Stimulated activated CD8-positive, alpha-beta memory T cell treated with anti-CD3 and anti-CD28 coated beads, Interleukin-12 subunit alpha, Interleukin-12 subunit beta, amount 100 ng/mL, for 24 hours (primary cell): ENCODE measurements at regions not wholly inside any gene's neighbourhood (a gene's known extent, or its start where the extent isn't known, plus 50 kb on each side); places are given as distances from the start of the nearest gene placed in this dataset.

ENCODE experiments used
- DNase-seq: peaks from one replicate; pipeline ENCODE4 v3.0.0-alpha.2; 2020; ENCODE audit errors: extremely low read depth

DNA sequence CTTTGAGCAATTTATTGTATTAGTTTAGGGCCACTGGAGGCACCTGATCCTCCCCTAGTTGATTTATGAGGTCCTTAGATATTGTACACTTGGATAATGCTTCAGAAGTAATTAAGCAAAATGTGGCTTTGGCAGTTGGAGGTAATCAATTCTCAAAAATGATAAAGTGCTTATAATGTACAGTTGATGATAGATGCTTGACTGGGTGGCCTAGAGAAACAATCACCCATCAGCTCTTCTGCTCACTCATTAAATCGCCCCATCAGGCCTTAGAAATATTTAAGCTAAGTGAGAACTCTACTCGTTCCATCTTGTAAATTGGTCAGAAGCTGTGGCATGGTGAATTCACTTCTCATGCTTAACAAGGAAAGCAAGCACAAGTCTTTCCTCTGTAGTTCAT, 349.9 kb downstream of the SAMD5 start:
- no peak for DNase-seq

DNA sequence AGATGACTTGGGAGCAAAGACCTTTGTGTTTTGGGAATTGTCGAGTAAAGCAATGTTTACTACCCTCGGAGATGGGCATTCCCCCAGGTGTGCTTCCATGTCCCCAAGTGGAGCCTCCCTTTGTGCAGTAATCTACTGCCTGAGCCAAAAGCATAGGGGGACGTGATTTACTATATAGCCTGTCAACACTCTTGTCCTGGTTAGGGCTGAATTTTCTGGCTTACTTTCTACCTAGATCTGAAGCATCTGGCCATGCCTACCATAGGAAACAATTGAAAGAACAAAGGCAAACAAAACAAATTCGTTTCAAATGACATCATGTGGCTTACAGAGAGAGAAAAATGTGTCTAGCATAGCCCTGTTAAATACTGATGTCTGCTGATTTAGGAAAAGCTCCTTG, 350.6 kb downstream of the SAMD5 start:
- no peak for DNase-seq

DNA sequence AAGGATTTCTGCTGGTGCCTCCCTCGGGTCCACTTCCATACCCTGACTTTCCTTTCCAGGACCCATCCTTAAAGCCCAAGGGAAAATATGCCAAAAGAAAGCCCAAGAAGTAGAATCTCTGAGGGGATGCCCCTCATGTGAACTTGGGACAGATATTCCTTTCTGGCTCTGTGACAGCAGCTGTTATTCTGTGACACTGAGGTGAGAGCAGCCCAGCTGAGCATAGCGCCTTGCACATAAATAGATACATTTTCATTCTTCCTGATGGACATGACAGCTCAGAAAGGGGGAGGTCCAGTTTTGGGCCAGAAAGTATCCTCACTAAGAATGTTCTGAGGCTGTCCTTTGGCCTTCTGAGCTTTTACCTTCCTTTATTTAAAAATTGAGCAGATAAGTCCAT, 353.2 kb downstream of the SAMD5 start:
- DNase-seq = no peak

DNA sequence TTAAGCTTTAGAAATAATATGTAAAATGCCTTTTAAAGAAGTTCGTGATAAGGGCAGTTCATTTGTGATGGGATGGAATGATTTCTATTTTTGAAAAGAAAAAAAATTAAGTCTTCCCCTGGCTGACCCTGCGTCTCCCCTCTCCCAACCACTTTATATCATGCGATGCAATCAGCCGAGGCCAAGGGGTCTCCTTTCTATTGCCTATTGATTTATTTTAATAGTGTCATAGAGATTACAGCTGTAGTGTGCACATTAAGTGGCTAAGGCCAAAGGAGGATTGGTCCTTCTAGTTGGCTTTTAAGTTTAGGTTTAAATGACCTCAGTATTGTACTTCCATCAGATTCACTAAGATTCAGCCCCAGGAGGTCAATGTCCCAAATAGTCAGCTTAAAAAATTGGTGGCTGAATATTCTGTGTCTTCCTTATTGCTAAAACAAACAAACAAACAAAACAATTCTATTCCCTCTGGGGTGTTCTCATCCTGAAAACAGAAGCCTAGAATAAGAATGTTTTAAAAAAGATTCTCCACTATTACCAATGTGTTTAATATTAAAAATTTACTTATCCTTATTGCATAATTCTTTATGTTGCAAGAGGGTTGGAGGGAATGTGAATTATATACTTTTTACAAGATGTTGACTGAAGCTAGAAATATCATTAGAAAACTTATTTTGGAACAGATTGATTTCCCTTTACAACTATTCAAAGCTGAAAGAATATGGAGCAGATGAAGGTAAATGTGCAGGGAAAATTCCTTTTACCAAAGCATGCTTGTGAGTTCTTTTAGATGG, 359.1 kb downstream of the SAMD5 start:
- DNase-seq = no peak

DNA sequence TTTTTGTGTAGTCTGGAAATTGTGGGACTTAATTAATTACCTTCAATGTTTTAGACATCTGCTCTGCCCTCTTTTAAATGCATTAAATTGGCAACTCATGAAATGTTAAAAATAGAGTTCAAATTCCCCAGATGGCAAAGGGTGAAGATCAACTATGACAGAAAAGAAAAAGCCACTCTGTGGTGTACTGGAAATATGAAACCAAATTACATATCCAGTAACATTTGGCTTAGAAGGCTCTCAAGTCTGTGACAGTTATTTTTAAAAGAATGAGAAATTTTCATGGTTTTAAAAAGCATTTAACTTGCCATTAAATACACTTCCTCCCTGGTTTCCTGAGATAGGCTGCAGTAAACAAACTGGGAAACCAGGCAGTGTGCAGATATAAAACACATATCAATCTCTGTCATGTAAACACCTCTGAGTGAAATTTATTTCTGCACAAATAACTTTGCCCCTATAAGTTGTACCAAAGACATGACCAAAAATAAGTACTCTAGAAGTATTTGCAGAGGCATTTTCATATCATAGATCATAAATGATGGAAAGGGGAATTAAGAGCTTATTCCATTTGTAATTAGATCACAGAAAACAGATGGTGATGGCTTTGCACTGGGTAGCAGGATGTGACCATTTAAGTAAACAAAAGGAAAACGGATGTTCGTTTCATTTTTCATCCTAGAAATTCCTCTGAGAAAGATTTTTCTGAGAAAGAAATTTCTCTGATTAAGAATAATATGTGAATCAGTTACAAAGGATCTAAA, 360.1 kb downstream of the SAMD5 start:
- DNase-seq = no peak

DNA sequence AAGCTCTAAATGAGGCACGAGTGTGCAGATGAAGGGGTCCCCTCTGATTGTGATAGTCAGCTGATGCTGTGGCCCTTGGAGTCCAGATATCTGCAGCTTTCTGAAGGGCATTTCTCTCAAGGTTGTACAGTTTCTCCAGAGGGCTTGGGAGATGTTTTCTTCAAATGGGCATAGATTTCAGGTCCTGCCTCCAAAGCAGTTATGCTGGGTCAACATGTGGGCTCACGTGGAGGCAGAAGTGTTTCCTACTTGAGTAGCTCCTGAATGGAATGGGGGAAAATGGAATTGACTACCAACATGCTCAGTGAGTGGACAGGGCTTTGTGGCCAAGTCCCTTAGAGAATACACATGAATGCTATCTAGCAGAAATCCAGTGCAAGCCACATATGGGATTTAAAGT, 360.7 kb downstream of the SAMD5 start:
- DNase-seq = no peak

DNA sequence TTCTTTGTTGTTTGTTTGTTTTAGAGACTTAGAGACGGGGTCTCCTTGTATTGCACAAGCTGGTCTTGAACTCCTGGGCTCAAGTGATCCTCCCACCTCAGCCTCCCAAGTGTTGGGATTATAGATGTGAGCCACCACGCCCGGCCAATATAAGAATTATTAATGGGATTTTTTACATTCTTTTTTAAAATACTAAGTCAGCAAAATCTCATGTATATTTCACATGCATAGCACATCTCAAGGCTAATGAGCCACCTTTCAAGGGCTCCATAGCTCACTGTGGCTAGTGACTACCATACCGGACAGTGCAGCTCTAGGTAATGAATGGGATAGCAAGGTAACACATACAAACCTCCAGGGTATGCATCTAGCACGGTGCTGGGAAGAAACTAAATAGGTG, 361.4 kb downstream of the SAMD5 start:
- DNase-seq = no peak

DNA sequence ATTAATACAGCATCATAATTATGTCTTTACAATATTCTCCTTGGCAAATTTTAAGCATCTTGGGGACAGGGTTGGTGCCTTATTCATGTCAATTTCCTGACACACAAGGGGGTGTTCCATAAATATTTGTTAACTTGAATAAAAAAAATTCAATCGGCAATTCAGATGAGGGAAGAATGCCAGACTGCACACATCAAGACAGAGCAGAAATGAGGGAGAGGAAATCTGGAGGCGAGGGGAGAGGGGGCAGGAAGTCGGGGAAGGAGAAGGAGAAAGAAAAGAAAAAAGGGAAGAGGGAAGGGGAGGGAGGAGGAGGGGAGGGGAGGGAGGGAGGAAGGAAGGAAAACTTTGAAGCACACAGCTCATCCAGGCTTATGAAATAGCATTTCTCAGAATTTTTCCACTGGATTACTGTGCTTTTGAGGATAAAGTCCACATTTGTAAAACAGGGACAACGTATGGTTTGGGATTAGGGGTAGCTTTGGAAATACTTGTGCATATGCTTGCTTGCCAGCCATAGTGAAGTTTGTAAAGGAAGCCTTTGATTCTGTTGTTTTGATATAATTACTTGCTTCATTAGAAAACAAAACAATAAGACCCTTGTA, 362.1 kb downstream of the SAMD5 start:
- no peak for DNase-seq

DNA sequence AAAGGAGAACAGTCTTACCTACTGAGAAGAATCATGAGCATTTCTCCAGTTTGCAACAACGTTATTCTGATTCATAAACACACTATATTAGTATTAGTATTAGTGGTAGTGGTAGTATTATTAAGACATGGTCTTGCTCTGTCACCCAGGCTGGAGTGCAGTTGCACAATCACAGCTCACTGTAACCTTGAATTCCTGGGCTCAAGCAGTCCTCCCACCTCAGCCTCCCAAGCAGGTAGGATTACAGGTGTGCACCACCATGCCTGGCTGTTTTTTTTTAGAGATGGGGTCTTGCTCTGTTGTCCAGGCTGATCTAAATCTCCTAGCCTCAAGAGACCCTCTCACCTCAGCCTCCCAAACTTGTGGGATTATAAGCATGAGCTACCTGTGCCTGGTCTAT, 363.5 kb downstream of the SAMD5 start:
- DNase-seq = no peak

DNA sequence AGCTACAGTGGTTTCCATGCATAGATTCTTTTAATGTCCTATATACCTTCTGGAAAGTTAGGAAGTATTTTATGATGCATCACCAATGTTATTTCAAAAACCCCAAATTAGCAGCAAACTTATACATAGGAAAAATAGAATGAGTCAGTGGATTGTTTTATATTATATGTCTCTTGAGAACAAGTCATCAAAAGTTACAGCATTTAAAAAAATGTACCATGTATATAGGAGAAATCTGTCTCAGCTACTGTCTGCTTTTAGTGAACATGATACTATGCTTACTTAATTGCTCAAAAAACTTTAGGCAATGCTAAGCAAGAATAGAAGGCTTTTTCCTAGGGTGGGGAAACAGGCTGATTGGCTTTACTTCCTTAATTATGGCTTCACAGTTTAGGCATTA, 365.3 kb downstream of the SAMD5 start:
- no peak for DNase-seq

DNA sequence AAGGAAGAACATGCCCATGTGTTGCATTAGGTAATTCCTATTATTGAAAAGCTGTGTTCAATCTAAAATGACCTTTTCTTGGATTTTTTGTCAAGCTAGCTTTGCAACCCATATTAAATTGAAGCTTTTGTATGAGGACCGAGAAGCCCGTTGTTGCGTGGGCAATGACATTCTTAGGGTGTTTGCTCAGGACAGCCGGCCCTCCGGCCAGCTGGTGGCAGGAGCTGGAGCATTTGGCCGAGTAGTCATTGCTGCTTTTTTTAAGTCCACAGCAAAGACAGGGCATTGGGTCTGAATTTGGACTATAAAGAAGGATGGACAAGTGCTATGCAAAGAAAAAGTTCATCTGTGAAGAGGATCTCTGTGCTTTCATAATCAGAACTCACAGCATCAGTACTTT, 365.8 kb downstream of the SAMD5 start:
- no peak for DNase-seq

DNA sequence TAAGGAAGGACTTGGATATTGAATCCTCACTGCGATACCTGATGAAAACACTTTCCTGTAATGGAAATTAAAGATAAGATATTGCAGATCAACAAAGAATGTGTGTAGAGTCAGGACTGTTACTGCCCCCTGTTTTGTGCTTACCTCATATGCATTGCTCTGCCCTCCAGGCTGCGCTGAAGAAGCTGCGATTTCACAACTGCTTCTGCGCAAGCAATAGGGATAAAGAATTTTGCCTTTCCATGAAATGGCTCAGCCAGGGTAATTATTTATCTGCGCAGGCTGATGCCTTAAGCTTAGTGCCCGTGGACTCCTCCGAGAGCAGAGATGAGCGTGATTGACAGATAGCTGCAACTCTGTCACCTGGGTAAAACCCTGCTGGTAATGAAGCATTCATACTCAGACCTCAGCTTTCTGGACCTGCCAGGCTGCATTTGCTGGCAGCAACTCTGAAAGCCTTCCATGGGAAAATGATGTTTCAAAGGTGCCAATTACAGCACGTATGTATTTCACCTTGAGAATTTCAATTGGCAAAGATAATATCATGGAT, 370.6 kb downstream of the SAMD5 start:
- DNase-seq = no peak

DNA sequence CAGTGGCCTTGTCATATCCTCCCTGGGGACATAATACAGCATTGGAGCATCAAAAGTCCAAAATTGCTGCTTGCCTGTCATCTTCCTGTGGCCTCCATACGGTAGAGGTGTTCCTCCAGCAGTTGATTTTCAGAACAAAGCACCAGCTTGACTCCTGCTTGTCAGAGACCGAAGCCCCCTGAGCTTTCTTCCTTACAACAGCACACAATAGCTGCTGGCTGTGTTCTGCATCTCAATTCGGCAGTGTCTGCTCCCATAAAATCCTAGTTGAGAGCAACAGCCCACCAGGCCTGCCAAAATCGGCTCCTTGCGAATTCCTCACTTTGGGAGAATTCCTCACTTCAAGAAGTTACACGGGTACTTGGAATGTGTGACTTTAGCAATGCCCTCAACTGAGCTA, 372.9 kb downstream of the SAMD5 start:
- no peak for DNase-seq

DNA sequence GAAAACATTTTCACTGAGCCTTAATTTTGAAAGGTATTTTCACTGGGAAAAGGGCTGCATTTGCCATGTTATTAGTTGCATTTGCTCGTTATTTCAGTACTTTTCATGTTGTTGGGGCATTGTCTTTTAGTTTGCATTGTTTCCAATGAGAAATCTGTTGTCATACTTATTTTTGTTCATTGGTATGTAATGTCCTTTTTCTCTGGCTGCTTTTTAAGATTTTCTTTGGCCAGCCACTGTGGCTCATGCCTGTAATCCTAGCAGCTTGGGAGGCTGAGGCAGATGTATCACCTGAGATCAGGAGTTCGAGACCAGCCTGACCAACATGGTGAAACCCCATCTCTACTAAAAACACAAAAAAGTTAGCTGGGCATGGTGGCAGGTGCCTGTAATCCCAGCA, 379.9 kb downstream of the SAMD5 start:
- DNase-seq = no peak

DNA sequence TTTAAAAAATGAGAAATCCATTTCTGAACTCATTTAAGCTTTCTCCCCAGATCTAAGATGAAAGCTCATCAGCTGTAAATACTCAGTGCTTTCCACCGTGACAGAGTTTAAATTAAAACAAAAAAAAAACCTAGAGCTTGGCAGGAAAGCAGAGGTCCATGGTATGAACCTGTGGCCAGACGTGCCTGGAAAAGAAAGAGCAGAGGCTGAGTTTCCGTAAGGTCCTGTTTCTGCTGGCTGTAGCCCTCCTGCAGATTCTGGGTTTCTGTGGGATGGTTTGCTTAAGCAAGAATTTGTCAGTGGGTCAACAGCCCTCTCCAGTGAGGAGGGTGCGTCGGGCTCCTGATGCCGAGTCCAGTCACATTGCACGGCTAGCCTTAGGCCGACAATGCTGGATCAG, 383.2 kb downstream of the SAMD5 start:
- DNase-seq = no peak

DNA sequence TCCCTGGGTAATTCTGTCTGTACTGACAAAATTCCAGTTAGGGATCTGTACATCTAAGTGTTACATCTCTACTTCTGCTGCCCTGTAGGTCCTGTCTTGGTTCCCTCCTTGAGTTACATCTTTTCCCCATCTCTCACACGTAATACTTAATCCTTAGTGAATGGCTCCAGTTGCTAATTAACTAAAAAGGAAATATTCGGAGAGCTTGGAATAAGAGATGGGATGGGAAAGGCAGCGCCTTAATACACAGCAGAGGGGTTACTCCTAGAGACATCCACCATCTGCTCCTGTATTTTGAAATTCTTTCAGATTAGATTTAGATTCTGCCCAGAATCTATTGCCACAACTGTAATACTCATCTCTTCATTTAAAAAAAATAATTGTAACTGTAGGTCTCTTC, 384.0 kb downstream of the SAMD5 start:
- no peak for DNase-seq

DNA sequence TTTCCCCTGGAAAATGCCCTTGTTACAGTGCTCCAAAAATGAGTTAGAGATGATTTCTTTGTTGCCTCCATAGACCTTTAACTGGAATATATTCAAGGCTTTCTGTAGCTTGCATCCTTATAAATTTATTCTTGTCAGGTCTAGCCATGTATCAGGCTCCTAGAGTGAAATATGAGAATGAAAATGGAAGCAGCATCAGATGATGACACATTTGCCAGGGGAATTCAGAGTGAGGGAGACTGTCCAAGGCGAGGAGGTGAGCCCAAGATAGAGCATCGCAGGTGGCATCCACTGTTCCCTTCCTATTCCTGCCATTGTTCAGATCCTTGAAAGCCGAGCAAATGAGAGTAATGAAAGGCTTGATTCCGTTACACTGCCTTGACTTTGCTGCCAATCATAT, 386.8 kb downstream of the SAMD5 start:
- no peak for DNase-seq

DNA sequence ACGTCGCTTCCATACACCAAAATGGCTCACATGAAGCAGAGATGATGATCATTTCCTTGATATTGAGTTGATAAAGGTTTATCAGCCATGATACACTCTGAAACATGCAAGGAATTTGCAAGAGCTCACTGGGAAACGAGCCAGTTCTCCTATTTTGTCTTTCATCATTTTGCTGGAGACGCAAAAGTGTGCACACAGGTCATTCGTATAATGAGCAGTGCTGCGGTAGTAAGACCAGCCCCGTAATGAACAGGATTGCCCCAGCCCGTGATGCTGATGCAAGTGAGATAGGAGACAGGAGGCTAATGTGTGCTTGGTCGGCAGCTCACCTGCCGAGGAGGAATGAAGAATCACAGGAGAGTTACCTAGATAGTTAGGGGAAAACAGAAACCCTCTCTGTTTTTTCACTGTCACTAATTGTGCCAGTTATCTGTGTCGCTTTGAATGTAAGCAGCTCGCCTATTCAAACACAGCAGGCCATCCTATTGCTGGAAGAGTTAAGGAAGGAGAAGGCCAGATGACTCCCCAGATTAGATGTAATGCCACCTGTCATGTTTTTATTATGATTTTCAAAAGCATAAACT, 391.8 kb downstream of the SAMD5 start:
- no peak for DNase-seq

DNA sequence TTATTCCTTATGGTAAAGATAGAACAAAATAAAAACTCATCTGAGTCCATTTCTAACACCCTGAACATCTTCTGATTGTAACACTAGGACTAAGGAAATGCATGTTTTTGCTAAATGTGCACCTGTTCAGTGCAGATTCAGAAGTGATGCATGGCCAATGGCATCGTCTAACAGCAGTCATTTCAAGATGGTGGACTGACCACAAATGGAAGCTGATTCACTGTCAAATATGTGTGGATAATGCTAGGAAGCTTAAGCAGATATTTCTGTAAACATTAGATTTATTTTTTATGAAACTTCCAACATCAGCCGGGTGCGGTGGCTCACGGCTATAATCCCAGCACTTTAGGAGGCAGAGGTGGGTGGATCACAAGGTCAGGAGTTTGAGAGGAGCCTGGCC, 394.8 kb downstream of the SAMD5 start:
- no peak for DNase-seq

DNA sequence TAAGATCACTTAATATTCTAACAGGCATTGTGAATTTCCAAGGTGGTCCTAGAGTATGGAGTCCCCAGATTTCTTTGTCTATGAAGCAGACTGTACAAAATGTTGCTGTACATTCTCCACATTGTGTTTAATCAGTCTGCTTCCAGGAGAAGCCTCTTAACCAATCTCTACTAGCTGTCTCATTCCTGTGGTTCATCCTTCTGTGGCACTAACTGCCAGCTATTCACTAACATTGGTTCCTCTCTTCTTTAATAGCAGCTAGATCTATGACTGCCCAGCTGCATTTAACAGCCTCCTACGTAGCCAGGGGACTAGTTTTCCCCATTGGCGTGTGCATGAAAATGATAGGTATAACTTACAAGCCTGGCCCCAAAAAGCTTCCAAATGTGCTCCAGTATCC, 395.4 kb downstream of the SAMD5 start:
- no peak for DNase-seq

DNA sequence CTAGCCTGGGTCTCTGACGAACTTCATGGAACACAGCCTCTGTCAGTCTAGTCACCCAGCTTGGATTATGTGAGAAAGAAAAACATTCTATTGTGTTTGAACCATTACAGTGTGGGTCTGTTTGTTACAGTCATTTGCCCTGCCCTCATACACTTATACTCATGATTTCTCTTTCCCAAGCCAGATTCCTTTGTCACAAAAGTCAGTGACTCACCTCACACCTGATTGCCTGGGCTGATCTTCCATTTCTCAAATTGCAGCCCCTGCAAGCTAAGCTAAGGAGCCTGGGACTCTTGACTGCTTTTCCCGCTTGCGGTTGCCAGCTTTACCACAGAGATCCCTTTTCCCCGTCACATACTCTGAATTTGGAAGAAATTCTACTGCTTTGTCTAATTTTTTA, 395.9 kb downstream of the SAMD5 start:
- no peak for DNase-seq

DNA sequence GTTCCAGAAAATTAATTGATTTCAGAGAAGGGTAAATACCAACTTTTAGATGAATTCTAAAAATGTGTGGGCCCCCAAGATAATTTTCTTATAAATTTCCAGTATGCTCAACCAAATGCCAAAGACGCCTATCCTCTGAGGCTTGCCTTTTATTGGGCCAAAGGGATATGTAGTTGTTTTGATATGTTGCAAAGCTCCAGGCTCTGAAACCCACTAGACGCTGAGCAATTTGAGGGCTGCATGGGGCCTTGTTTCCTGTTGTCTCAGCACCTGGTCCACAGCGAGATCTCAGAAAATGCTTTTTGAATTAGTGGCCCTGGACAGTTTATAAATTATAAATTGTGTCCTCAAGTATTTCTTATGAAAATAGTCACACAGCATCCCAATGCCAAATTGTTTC, 397.2 kb downstream of the SAMD5 start:
- no peak for DNase-seq
